GM12864 (cell line): ENCODE measurements at regions not wholly inside any gene's neighbourhood (a gene's known extent, or its start where the extent isn't known, plus 50 kb on each side); places are given as distances from the start of the nearest gene placed in this dataset.

ENCODE experiments used
- DNase-seq: peaks from one replicate; pipeline ENCODE4 v3.0.0-alpha.2; 2011; ENCODE audit warnings: low read depth
- H3K4me3 ChIP-seq: 2 replicates; pipeline ENCODE4 v1.5.1; 2011; ENCODE audit warnings: mild to moderate bottlenecking, low read depth, low read length, control low read depth
- CTCF ChIP-seq: IDR thresholded peaks from 2 replicates; pipeline ENCODE4 v1.5.1; 2011; ENCODE audit warnings: low read depth, mild to moderate bottlenecking, moderate library complexity, low read length, control low read depth, inconsistent platforms; ENCODE audit errors: missing control alignments

- DNase-seq = no peak
- TF ChIP-seq CTCF = no peak
- H3K4me3 ChIP-seq = no peak overlapping the region
Measured at GRCh38 chr15:70204652-70205051, 106.9 kb upstream of the TLE3 start.

GRCh38 chr15:70203981-70204560 is 106.4 kb upstream of the TLE3 start:
- H3K4me3 ChIP-seq = no peak overlapping the region
- no peak for DNase-seq
- no peak for TF ChIP-seq CTCF

- H3K4me3 ChIP-seq = no peak overlapping the region
- TF ChIP-seq CTCF = no peak
Measured at GRCh38 chr15:70202756-70203155, 105.0 kb upstream of the TLE3 start.

GRCh38 chr15:70201425-70201775 is 103.7 kb upstream of the TLE3 start:
- no peak for TF ChIP-seq CTCF
- no peak for DNase-seq
- no peak overlapping the region for H3K4me3 ChIP-seq

More at GRCh38 chr15:70202756-70203155, 105.0 kb upstream of the TLE3 start:
- no peak for DNase-seq

GRCh38 chr15:70200511-70201424 is 103.1 kb upstream of the TLE3 start:
- H3K4me3 ChIP-seq = no peak overlapping the region
- TF ChIP-seq CTCF = no peak
- no peak for DNase-seq

GRCh38 chr15:70199540-70200410 is 102.1 kb upstream of the TLE3 start:
- no peak for DNase-seq
- TF ChIP-seq CTCF = no peak
- H3K4me3 ChIP-seq = no peak overlapping the region
